ENCODE measurements at regions not wholly inside any gene's neighbourhood (a gene's known extent, or its start where the extent isn't known, plus 50 kb on each side); places are given as distances from the start of the nearest gene placed in this dataset.

DNA sequence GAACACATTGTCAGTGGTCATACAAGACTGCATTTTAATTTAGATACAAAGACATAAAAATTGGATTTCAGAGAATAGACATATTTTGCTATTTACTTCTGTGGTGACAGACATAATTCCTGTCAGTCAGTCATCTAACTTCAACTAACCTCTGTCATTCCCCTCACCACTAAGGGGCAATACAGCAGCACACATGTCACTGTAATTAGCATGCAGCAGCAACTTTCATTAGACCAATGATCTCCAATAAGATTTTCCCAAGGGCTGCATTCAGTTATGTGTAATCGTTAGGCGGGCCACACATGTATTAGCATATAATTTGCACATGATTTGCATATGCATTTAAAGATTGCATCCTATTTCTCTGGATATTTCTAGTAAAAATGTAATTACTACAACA is 624.5 kb downstream of the NR4A2 start:
- no peak for DNase-seq (ENCODE audit: low read depth in 1 of 2, low spot score in 1 of 2)
- no peaks in the 10 kb centered on the region for H3K36me3 ChIP-seq
- TF ChIP-seq, protein P1, sequence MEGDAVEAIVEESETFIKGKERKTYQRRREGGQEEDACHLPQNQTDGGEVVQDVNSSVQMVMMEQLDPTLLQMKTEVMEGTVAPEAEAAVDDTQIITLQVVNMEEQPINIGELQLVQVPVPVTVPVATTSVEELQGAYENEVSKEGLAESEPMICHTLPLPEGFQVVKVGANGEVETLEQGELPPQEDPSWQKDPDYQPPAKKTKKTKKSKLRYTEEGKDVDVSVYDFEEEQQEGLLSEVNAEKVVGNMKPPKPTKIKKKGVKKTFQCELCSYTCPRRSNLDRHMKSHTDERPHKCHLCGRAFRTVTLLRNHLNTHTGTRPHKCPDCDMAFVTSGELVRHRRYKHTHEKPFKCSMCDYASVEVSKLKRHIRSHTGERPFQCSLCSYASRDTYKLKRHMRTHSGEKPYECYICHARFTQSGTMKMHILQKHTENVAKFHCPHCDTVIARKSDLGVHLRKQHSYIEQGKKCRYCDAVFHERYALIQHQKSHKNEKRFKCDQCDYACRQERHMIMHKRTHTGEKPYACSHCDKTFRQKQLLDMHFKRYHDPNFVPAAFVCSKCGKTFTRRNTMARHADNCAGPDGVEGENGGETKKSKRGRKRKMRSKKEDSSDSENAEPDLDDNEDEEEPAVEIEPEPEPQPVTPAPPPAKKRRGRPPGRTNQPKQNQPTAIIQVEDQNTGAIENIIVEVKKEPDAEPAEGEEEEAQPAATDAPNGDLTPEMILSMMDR (IDR thresholded peaks at IDR 0.05; ENCODE audit: low read depth, low read length), result no peak

GRCh38 chr2:155703917-155704316 is 628.6 kb downstream of the NR4A2 start:
- no peaks in the 10 kb centered on the region for H3K36me3 ChIP-seq
- no peaks in the 10 kb centered on the region for H3K27me3 ChIP-seq
- TF ChIP-seq, protein P1 (IDR thresholded peaks at IDR 0.05; ENCODE audit: low read depth, low read length), result no peak
- no peak overlapping the region for H3K27ac ChIP-seq
- H3K4me3 ChIP-seq, result no peak overlapping the region
- H3K4me1 ChIP-seq (ENCODE audit: low read depth), result no peaks in the 10 kb centered on the region
- no peaks in the 10 kb centered on the region for H3K9me3 ChIP-seq (ENCODE audit: low read depth)
- DNase-seq (ENCODE audit: low read depth in 1 of 2, low spot score in 1 of 2), result no peak

More for the DNA sequence above, 624.5 kb downstream of the NR4A2 start:
- Histone ChIP-seq H3K27me3 (no peaks in the 10 kb centered on the region), H3K4me3 (no peak overlapping the region), H3K27ac (no peak overlapping the region), H3K9me3 (ENCODE audit: low read depth) (no peaks in the 10 kb centered on the region), H3K4me1 (ENCODE audit: low read depth) (no peaks in the 10 kb centered on the region)

- Histone ChIP-seq H3K4me3 (no peak overlapping the region), H3K4me1 (ENCODE audit: low read depth) (no peaks in the 10 kb centered on the region), H3K36me3 (no peaks in the 10 kb centered on the region), H3K27ac (no peak overlapping the region), H3K27me3 (no peaks in the 10 kb centered on the region), H3K9me3 (ENCODE audit: low read depth) (no peaks in the 10 kb centered on the region)
- TF ChIP-seq, protein P1 (IDR thresholded peaks at IDR 0.05; ENCODE audit: low read depth, low read length), result no peak
- no peak for DNase-seq (ENCODE audit: low read depth in 1 of 2, low spot score in 1 of 2)
Measured at GRCh38 chr2:155703048-155703447, 629.5 kb downstream of the NR4A2 start.

DNA sequence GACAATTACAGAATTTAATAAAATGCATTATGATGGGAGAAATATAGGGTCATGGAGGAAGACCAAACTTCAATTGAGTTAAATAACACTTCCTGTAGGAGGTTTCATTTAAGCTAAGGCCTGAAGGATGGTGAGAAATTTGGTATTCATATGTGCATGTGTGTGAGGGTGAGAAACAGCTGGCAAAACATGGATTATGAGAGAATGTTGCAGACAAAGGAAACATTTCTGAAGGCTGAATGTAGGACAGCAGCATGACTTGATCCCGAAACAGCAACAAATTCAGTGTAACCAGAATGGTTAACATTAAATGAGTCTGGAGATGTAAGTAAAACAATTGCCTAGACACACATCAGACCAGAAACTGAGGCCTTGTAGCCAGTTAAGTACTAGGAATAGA is 630.8 kb downstream of the NR4A2 start:
- H3K27ac ChIP-seq, result no peak overlapping the region

GRCh38 chr2:155696571-155696970 is 636.0 kb downstream of the NR4A2 start:
- H3K4me3 ChIP-seq, result no peak overlapping the region
- TF ChIP-seq, protein P1 (IDR thresholded peaks at IDR 0.05; ENCODE audit: low read depth, low read length), result no peak

More for the DNA sequence above, 630.8 kb downstream of the NR4A2 start:
- Histone ChIP-seq H3K4me1 (ENCODE audit: low read depth) (no peaks in the 10 kb centered on the region), H3K4me3 (no peak overlapping the region), H3K9me3 (ENCODE audit: low read depth) (no peaks in the 10 kb centered on the region), H3K36me3 (no peaks in the 10 kb centered on the region), H3K27me3 (no peaks in the 10 kb centered on the region)
- DNase-seq (ENCODE audit: low read depth in 1 of 2, low spot score in 1 of 2), result no peak
- TF ChIP-seq, protein P1 (IDR thresholded peaks at IDR 0.05; ENCODE audit: low read depth, low read length), result no peak

DNA sequence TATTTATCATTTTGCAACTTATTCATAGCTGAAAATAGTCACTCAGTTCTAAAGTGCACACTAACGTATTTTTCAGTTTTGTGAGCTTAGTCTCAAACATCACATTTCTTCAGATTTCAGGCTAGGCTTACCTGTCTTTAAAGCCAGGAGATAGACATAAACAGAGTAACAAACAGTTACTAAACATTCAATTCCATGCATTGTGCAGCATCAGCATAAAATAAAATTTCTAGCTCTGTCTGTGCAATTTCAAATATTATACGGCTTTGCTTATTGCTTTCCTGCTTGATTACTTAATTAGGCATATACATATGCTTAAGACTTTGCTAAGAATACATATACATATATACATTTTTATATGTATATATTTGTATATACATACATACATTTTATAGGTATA is 637.0 kb downstream of the NR4A2 start:
- TF ChIP-seq, protein P1 (IDR thresholded peaks at IDR 0.05; ENCODE audit: low read depth, low read length), result no peak
- no peak for DNase-seq (ENCODE audit: low read depth in 1 of 2, low spot score in 1 of 2)
- H3K36me3 ChIP-seq, result no peaks in the 10 kb centered on the region

More at GRCh38 chr2:155696571-155696970, 636.0 kb downstream of the NR4A2 start:
- Histone ChIP-seq H3K9me3 (ENCODE audit: low read depth) (no peaks in the 10 kb centered on the region), H3K36me3 (no peaks in the 10 kb centered on the region), H3K4me1 (ENCODE audit: low read depth) (no peaks in the 10 kb centered on the region), H3K27me3 (no peaks in the 10 kb centered on the region), H3K27ac (no peak overlapping the region)
- DNase-seq (ENCODE audit: low read depth in 1 of 2, low spot score in 1 of 2), result no peak

More for the DNA sequence above, 637.0 kb downstream of the NR4A2 start:
- H3K4me3 ChIP-seq, result no peak overlapping the region
- no peaks in the 10 kb centered on the region for H3K4me1 ChIP-seq (ENCODE audit: low read depth)
- H3K27me3 ChIP-seq, result no peaks in the 10 kb centered on the region
- H3K27ac ChIP-seq, result no peak overlapping the region
- no peaks in the 10 kb centered on the region for H3K9me3 ChIP-seq (ENCODE audit: low read depth)

Measured in cardiac muscle cell (in vitro differentiated cells and primary cell).